HEK293 (cell line): ENCODE measurements at regions not wholly inside any gene's neighbourhood (a gene's known extent, or its start where the extent isn't known, plus 50 kb on each side); places are given as distances from the start of the nearest gene placed in this dataset.

Experiments used
- GLIS2 ChIP-seq: fragments of 450-650 bp; formaldehyde crosslinking; IDR thresholded peaks from 2 replicates; pipeline ENCODE4 v1.5.1; 2016; ENCODE audit warnings: missing biosample characterization, missing genetic modification characterization
- ZNF184 ChIP-seq: fragments of 450-650 bp; IDR thresholded peaks from 2 replicates; pipeline ENCODE4 v1.5.1; 2018; ENCODE audit warnings: missing biosample characterization, mild to moderate bottlenecking, missing genetic modification characterization
- ZNF274 ChIP-seq, 2 experiments: fragments of 200-500 bp in 1 of 2; fragments of 450-650 bp in 1 of 2; sonication (Bioruptor generic) in 1 of 2; formaldehyde crosslinking in 1 of 2; IDR thresholded peaks; 2 replicates each; pipeline versions ENCODE4 v1.5.1 to v1.6.1; 2014 to 2016; ENCODE audit warnings: borderline replicate concordance in 1 of 2, inconsistent platforms in 1 of 2, low read length in 1 of 2, missing biosample characterization in 1 of 2, missing genetic modification characterization in 1 of 2
- ZNF423 ChIP-seq: fragments of 450-650 bp; formaldehyde crosslinking; IDR thresholded peaks from 2 replicates; pipeline ENCODE4 v1.5.1; 2016; ENCODE audit warnings: missing biosample characterization, missing genetic modification characterization
- ZNF558 ChIP-seq: fragments of 450-650 bp; formaldehyde crosslinking; IDR thresholded peaks from 2 replicates; pipeline ENCODE4 v1.5.1; 2016; ENCODE audit warnings: missing biosample characterization, missing genetic modification characterization
- ZNF664 ChIP-seq: fragments of 450-650 bp; formaldehyde crosslinking; IDR thresholded peaks from 2 replicates; pipeline ENCODE4 v1.5.1; 2016; ENCODE audit warnings: missing biosample characterization, missing genetic modification characterization
- ZNF76 ChIP-seq: fragments of 450-650 bp; formaldehyde crosslinking; IDR thresholded peaks from 2 replicates; pipeline ENCODE4; 2016; ENCODE audit warnings: low read depth, missing biosample characterization, missing genetic modification characterization, borderline replicate concordance
- ZNF768 ChIP-seq: fragments of 450-650 bp; formaldehyde crosslinking; IDR thresholded peaks from 2 replicates; pipeline ENCODE4 v1.5.1; 2018; ENCODE audit warnings: missing biosample characterization, mild to moderate bottlenecking, missing genetic modification characterization
- ZNF791 ChIP-seq: fragments of 450-650 bp; formaldehyde crosslinking; IDR thresholded peaks from 2 replicates; pipeline ENCODE4 v1.5.1; 2016; ENCODE audit warnings: missing biosample characterization, missing genetic modification characterization
- ZNF830 ChIP-seq: fragments of 450-650 bp; IDR thresholded peaks from 2 replicates; pipeline ENCODE4 v1.5.0; 2018; ENCODE audit warnings: missing biosample characterization, missing genetic modification characterization, low read depth, mild to moderate bottlenecking, moderate library complexity
- TF ChIP-seq, protein P1 (sequence below): fragments of 450-650 bp; formaldehyde crosslinking; IDR thresholded peaks from 2 replicates; pipeline ENCODE4 v1.5.1; 2017; ENCODE audit warnings: missing biosample characterization, mild to moderate bottlenecking, missing genetic modification characterization, moderate library complexity
- TF ChIP-seq, protein P2 (sequence below): fragments of 450-650 bp; formaldehyde crosslinking; IDR thresholded peaks from 2 replicates; pipeline ENCODE4 v1.5.1; 2016; ENCODE audit warnings: missing biosample characterization, missing genetic modification characterization
- TF ChIP-seq, protein P3 (sequence below): fragments of 450-650 bp; formaldehyde crosslinking; IDR thresholded peaks from 2 replicates; pipeline ENCODE4 v1.5.1; 2016; ENCODE audit warnings: missing biosample characterization, missing genetic modification characterization
- TF ChIP-seq, protein P4 (sequence below): fragments of 450-650 bp; formaldehyde crosslinking; IDR thresholded peaks from 2 replicates; pipeline ENCODE4 v1.5.1; 2016; ENCODE audit warnings: missing biosample characterization, missing genetic modification characterization

DNA sequence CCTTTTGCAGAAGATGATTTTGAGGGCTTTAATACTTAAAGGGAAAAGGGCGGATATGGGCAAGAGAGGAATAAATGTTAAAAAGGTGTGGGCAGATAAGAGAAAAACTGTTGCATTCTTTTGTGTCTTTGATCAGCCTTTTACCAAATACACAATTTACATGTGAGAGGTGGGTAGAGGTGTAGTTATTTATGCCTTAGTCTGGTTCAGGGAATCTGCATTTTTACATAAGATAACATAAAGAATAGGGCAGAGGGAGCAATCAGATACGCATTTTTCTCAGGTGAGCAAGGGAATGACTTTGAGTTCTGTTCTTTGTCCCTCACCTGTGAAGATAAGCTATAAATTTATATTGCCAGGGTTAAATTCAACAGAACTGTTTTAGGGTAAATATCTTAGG, 708.4 kb upstream of the SLITRK1 start:
- no peak for TF ChIP-seq ZNF768 (tag by site-specific recombination)
- TF ChIP-seq ZNF791 (tag by site-specific recombination) = no peak
- TF ChIP-seq, protein P1, sequence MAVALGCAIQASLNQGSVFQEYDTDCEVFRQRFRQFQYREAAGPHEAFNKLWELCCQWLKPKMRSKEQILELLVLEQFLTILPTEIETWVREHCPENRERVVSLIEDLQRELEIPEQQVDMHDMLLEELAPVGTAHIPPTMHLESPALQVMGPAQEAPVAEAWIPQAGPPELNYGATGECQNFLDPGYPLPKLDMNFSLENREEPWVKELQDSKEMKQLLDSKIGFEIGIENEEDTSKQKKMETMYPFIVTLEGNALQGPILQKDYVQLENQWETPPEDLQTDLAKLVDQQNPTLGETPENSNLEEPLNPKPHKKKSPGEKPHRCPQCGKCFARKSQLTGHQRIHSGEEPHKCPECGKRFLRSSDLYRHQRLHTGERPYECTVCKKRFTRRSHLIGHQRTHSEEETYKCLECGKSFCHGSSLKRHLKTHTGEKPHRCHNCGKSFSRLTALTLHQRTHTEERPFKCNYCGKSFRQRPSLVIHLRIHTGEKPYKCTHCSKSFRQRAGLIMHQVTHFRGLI = no peak
- TF ChIP-seq ZNF184 = no peak
- no peak for TF ChIP-seq ZNF423 (tag by site-specific recombination)
- TF ChIP-seq ZNF274 (IDR thresholded peaks at IDR 0.05; ENCODE audit: low read length) = no peak
- TF ChIP-seq ZNF274 (tag by site-specific recombination; IDR thresholded peaks at IDR 0.05; ENCODE audit: borderline replicate concordance) = no peak
- TF ChIP-seq ZNF558 = no peak
- TF ChIP-seq, protein P2, sequence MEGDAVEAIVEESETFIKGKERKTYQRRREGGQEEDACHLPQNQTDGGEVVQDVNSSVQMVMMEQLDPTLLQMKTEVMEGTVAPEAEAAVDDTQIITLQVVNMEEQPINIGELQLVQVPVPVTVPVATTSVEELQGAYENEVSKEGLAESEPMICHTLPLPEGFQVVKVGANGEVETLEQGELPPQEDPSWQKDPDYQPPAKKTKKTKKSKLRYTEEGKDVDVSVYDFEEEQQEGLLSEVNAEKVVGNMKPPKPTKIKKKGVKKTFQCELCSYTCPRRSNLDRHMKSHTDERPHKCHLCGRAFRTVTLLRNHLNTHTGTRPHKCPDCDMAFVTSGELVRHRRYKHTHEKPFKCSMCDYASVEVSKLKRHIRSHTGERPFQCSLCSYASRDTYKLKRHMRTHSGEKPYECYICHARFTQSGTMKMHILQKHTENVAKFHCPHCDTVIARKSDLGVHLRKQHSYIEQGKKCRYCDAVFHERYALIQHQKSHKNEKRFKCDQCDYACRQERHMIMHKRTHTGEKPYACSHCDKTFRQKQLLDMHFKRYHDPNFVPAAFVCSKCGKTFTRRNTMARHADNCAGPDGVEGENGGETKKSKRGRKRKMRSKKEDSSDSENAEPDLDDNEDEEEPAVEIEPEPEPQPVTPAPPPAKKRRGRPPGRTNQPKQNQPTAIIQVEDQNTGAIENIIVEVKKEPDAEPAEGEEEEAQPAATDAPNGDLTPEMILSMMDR (tag by site-specific recombination) = no peak
- TF ChIP-seq ZNF664 (tag by site-specific recombination) = no peak
- TF ChIP-seq GLIS2 = no peak
- TF ChIP-seq, protein P3, sequence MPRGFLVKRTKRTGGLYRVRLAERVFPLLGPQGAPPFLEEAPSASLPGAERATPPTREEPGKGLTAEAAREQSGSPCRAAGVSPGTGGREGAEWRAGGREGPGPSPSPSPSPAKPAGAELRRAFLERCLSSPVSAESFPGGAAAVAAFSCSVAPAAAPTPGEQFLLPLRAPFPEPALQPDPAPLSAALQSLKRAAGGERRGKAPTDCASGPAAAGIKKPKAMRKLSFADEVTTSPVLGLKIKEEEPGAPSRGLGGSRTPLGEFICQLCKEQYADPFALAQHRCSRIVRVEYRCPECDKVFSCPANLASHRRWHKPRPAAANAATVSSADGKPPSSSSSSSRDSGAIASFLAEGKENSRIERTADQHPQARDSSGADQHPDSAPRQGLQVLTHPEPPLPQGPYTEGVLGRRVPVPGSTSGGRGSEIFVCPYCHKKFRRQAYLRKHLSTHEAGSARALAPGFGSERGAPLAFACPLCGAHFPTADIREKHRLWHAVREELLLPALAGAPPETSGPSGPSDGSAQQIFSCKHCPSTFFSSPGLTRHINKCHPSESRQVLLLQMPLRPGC (tag by site-specific recombination) = no peak
- TF ChIP-seq ZNF76 = no peak
- TF ChIP-seq ZNF830 (tag by site-specific recombination) = no peak
- TF ChIP-seq, protein P4, sequence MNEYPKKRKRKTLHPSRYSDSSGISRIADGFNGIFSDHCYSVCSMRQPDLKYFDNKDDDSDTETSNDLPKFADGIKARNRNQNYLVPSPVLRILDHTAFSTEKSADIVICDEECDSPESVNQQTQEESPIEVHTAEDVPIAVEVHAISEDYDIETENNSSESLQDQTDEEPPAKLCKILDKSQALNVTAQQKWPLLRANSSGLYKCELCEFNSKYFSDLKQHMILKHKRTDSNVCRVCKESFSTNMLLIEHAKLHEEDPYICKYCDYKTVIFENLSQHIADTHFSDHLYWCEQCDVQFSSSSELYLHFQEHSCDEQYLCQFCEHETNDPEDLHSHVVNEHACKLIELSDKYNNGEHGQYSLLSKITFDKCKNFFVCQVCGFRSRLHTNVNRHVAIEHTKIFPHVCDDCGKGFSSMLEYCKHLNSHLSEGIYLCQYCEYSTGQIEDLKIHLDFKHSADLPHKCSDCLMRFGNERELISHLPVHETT (tag by site-specific recombination) = no peak
